Heart left ventricle (tissue), 13 donors: ENCODE measurements at regions not wholly inside any gene's neighbourhood (a gene's known extent, or its start where the extent isn't known, plus 50 kb on each side); places are given as distances from the start of the nearest gene placed in this dataset.

ENCODE experiments used
- POLR2A ChIP-seq, 2 donors: fragments of 450-650 bp; IDR thresholded peaks; one replicate each; pipeline ENCODE4 v1.6.1; 2017; ENCODE audit warnings: antibody characterized with exemption in 2 of 2, mild to moderate bottlenecking in 2 of 2, moderate library complexity in 2 of 2
- TF ChIP-seq, protein P1 (sequence below), 12 donors: fragments of 200-600 bp; sonication (generic) in 4 of 12; IDR thresholded peaks; one replicate each; pipeline versions ENCODE4 v1.5.0 to v1.8.0; 2018 to 2022; ENCODE audit warnings: antibody characterized with exemption in 12 of 12, mild to moderate bottlenecking in 5 of 12
- donor health status: ischemic (EF 13 %, LVEDD 7.1; RV severe dilation, severe dysfunction).
- donor health status: DM: no; HTN: yes; CAD: no.
- donor health status: DM: no; HTN: no; CAD: no.
- donor health status: ischemic (EF 25% LVEDD 6.9; RV normal size, moderate dysfunction).
- donor health status: ischemic (EF 25% LVEDD 5.7; RV mildly dilated, moderate dysfunction).
- donor health status: ischemic (EF 35%, LVEDD 5.7; RV mildly dilated, moderate dysfunction).
- donor health status: nonischemic (EF 11% LVEDD 7.7; RV severe dilation, severe dysfunction).
- donor health status: DM: yes; HTN: yes; CAD: no.
- donor health status: PGD.
- donor health status: ischemic (EF 29% LVEDD 5.4; RV normal size, mild dysfunction).
- donor health status: nonischemic (EF 23%, LVEDD 6.1; RV moderate dilation, normal function).

DNA sequence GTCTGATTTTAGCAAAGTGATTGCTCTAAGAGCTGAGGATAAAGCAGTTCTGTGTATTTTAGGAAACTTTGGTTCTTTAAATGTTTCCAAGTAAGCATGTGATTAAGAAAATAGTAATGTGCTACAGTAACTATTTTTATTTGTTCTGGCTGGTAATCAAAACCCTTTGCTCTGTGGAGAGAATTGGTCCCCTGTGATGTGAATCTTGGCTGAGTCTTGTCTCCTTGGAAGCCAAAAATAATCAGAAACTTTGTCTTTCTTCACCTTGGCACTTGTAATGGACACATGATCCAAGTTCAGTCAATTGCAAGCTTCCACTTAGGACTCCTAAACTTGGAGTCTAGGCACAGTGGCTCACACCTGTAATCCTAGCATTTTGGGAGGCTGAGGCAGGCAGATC, 422.7 kb upstream of the CDH20 start:
- TF ChIP-seq, protein P1, sequence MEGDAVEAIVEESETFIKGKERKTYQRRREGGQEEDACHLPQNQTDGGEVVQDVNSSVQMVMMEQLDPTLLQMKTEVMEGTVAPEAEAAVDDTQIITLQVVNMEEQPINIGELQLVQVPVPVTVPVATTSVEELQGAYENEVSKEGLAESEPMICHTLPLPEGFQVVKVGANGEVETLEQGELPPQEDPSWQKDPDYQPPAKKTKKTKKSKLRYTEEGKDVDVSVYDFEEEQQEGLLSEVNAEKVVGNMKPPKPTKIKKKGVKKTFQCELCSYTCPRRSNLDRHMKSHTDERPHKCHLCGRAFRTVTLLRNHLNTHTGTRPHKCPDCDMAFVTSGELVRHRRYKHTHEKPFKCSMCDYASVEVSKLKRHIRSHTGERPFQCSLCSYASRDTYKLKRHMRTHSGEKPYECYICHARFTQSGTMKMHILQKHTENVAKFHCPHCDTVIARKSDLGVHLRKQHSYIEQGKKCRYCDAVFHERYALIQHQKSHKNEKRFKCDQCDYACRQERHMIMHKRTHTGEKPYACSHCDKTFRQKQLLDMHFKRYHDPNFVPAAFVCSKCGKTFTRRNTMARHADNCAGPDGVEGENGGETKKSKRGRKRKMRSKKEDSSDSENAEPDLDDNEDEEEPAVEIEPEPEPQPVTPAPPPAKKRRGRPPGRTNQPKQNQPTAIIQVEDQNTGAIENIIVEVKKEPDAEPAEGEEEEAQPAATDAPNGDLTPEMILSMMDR (IDR thresholded peaks at IDR 0.05) = no peak
- no peak for TF ChIP-seq POLR2A (IDR thresholded peaks at IDR 0.05)
